Dendritic cell treated with granulocyte-macrophage colony-stimulating factor and Interleukin-4, amounts not matched to agents 40 ng/mL and 50 ng/mL, for 4 days (primary cell): ENCODE measurements at regions not wholly inside any gene's neighbourhood (a gene's known extent, or its start where the extent isn't known, plus 50 kb on each side); places are given as distances from the start of the nearest gene placed in this dataset.
"Not testable (repeated sequence)": the region's sequence is repeated elsewhere in the genome, so short reads cannot be mapped to it uniquely, and the experiment has no call there.

Experiments
- H3K27ac Mint-ChIP-seq: one replicate; pipeline ENCODE4 v1.8.0; 2022; ENCODE audit warnings: mild to moderate bottlenecking, mixed read lengths
- H3K27me3 Mint-ChIP-seq: one replicate; pipeline ENCODE4 v1.8.0; 2022; ENCODE audit warnings: mild to moderate bottlenecking, mixed read lengths
- H3K36me3 Mint-ChIP-seq: one replicate; pipeline ENCODE4 v1.8.0; 2022; ENCODE audit warnings: low read depth, mixed read lengths
- H3K4me1 Mint-ChIP-seq: one replicate; pipeline ENCODE4 v1.8.0; 2022; ENCODE audit warnings: low read depth, mixed read lengths
- H3K4me3 Mint-ChIP-seq: one replicate; pipeline ENCODE4 v1.8.0; 2022; ENCODE audit warnings: mild to moderate bottlenecking, moderate library complexity, mixed read lengths
- H3K9me3 Mint-ChIP-seq: one replicate; pipeline ENCODE4 v1.8.0; 2022; ENCODE audit warnings: mixed read lengths
- intact Hi-C: fragments of 100-400 bp; cut with micrococcal nuclease; formaldehyde crosslinking; loops from one replicate; pipeline ENCODE4 v1.15.0; 2022

- H3K27me3 Mint-ChIP-seq, H3K36me3 Mint-ChIP-seq, H3K4me1 Mint-ChIP-seq, H3K9me3 Mint-ChIP-seq, H3K27ac Mint-ChIP-seq, H3K4me3 Mint-ChIP-seq, intact Hi-C loops: not testable (repeated sequence)
Observed at GRCh38 chr12:111234491-111234890, 134.4 kb downstream of the PHETA1 start.

DNA sequence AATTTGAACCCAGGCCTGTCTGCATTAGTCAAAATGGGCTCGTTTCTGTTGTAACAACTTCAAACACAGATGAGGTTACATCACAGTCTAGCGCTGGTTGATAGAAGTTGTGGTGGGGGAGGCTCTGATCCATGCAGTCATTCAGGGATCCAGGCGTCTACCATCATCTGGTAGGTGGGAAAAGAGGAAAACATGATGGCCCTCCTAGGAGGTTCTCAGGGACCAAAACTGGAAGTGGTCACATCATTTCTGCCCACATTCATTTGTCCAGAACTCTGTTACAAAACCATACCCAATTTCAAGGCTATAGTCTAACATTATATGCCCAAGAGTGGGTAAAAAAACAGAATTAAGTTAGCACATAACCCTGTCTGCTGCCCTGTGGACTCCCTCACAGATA lies 135.1 kb downstream of the PHETA1 start:
- no peak overlapping the region for H3K4me3 Mint-ChIP-seq
- no peaks in the 10 kb centered on the region for H3K36me3 Mint-ChIP-seq
- no peaks in the 10 kb centered on the region for H3K9me3 Mint-ChIP-seq
- H3K4me1 Mint-ChIP-seq = no peaks in the 10 kb centered on the region
- no peaks in the 10 kb centered on the region for H3K27me3 Mint-ChIP-seq
- intact Hi-C loops = no loop called here
- no peak overlapping the region for H3K27ac Mint-ChIP-seq

DNA sequence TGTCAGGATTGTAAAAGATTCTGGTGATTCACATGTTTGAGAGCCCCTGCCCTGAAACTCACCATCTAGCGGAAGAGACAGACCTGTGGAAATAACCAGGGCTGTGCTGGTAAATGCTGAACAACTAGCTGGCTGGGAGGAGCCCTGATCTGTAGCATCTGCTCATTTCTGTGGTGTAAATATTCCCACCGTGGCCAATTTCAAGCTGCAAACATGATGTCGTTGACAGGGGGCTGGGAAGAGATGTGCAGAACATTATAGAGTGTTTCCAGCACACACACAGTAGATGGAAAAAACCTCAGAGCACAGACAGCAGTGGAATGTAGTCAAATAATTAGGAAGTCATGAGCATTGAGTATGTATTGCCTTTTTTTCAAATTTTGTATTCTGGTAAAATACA lies 138.2 kb downstream of the PHETA1 start:
- Mint-ChIP-seq H3K27ac (no peak overlapping the region), H3K9me3 (no peaks in the 10 kb centered on the region), H3K4me3 (no peak overlapping the region), H3K27me3 (no peaks in the 10 kb centered on the region), H3K36me3 (no peaks in the 10 kb centered on the region), H3K4me1 (no peaks in the 10 kb centered on the region)
- intact Hi-C loops = no loop called here

DNA sequence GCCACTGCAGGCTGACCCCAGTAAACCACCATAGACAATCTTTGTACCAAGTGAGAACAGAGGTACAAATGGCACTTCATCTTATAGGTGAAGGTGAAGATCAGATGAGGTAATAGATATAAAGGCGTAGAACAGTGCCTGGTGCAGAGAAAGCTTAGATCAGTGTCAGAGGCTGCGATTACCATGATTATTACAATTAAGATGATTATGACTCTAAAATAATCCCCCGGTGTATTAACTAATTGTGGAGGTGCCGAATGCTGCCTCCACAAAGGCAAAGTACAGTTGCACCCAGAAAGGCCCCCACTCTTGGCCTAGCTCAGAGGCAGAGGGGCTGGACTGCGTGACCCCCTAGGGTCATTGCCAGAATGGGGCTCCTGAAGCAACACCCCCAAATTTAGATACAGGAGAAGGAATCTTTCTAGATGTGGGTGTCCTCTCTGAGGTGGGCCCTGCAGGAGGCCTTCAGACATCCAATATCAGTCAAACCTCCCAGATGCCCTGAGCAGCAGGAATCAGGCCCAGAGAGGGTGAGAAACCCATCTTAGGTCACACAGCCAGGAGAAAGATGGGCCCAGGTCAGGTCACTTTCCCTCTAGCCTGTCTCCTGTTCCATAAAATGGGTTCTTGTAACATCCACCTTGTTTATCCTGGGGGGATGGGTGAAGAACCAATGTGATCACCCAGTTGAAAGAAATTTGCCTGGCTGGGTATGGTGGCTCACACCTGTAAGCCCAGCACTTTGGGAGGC lies 139.8 kb downstream of the PHETA1 start:
- no peak overlapping the region for H3K4me3 Mint-ChIP-seq
- no peaks in the 10 kb centered on the region for H3K9me3 Mint-ChIP-seq
- H3K27me3 Mint-ChIP-seq = no peaks in the 10 kb centered on the region
- intact Hi-C loops = no loop called here
- no peak overlapping the region for H3K27ac Mint-ChIP-seq
- H3K36me3 Mint-ChIP-seq = no peaks in the 10 kb centered on the region
- H3K4me1 Mint-ChIP-seq = peaks cover 9% of the 10 kb centered on the region

- intact Hi-C loops = no loop called here
- Mint-ChIP-seq H3K27me3 (no peaks in the 10 kb centered on the region), H3K9me3 (no peaks in the 10 kb centered on the region), H3K4me1 (peaks cover 12% of the 10 kb centered on the region), H3K4me3 (no peak overlapping the region), H3K36me3 (no peaks in the 10 kb centered on the region), H3K27ac (no peak overlapping the region)
Observed at GRCh38 chr12:111227476-111228420, 141.1 kb downstream of the PHETA1 start.

- Mint-ChIP-seq H3K9me3 (no peaks in the 10 kb centered on the region), H3K4me3 (no peak overlapping the region), H3K4me1 (peaks cover 20% of the 10 kb centered on the region), H3K27me3 (no peaks in the 10 kb centered on the region), H3K27ac (no peak overlapping the region), H3K36me3 (no peaks in the 10 kb centered on the region)
- intact Hi-C loops = no loop called here
Observed at GRCh38 chr12:111226680-111227079, 142.2 kb downstream of the PHETA1 start.

DNA sequence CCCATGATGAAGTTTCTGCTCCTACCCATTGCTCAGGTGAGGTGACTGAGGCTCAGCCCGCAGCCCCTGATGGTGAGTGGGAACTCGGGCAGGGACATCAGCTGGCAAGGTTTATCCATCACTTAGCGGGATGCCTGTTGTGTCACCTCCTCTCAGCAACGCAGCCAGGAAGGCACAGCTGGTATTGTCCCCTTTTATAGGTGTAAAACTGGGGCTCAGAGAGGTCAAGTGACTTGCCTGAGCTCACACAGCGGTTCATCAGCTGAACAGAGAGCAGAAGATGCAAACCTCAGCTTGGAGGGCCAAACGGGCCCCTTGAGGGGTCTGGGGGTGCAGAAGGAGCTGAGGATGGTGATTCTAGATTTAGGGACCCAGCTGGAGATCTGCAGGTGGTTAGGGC lies 143.6 kb downstream of the PHETA1 start:
- no peak overlapping the region for H3K27ac Mint-ChIP-seq
- no peak overlapping the region for H3K4me3 Mint-ChIP-seq
- no peaks in the 10 kb centered on the region for H3K36me3 Mint-ChIP-seq
- no peaks in the 10 kb centered on the region for H3K9me3 Mint-ChIP-seq
- no peaks in the 10 kb centered on the region for H3K27me3 Mint-ChIP-seq
- intact Hi-C loops = no loop called here
- H3K4me1 Mint-ChIP-seq = peaks cover 25% of the 10 kb centered on the region

GRCh38 chr12:111224186-111225066 lies 144.5 kb downstream of the PHETA1 start:
- Mint-ChIP-seq H3K36me3 (no peaks in the 10 kb centered on the region), H3K27ac (peak overlapping the region; percentile 39), H3K9me3 (no peaks in the 10 kb centered on the region), H3K27me3 (no peaks in the 10 kb centered on the region), H3K4me3 (no peak overlapping the region), H3K4me1 (peaks cover 25% of the 10 kb centered on the region)
- intact Hi-C loops = no loop called here

DNA sequence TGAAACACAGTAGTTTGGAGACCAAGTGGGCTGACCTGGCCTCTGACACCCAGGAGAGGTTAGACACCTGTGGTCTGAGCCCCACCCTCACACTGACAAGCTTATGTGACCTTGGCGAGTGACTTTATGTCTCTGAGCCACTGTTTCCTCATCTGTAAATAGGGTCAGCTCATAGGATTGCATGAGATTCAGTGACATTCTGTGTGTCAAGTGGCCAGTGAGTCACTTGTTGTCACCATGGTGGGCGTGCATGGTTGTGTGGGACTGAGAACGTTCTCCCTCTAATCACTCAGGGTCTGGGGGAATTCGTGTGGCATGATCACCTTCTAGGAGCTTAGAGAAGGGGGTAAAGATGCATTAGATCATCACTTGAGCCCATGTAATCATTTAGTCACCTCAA lies 146.4 kb downstream of the PHETA1 start:
- Mint-ChIP-seq H3K4me1 (peaks cover 25% of the 10 kb centered on the region), H3K27ac (no peak overlapping the region), H3K4me3 (no peak overlapping the region), H3K36me3 (no peaks in the 10 kb centered on the region), H3K9me3 (no peaks in the 10 kb centered on the region), H3K27me3 (peaks cover 2% of the 10 kb centered on the region)
- intact Hi-C loops = no loop called here

GRCh38 chr12:111222027-111222414 lies 146.9 kb downstream of the PHETA1 start:
- intact Hi-C loops = no loop called here
- no peak overlapping the region for H3K27ac Mint-ChIP-seq
- no peak overlapping the region for H3K4me3 Mint-ChIP-seq
- no peaks in the 10 kb centered on the region for H3K9me3 Mint-ChIP-seq
- peaks cover 27% of the 10 kb centered on the region for H3K4me1 Mint-ChIP-seq
- no peaks in the 10 kb centered on the region for H3K36me3 Mint-ChIP-seq
- peaks cover 4% of the 10 kb centered on the region for H3K27me3 Mint-ChIP-seq

DNA sequence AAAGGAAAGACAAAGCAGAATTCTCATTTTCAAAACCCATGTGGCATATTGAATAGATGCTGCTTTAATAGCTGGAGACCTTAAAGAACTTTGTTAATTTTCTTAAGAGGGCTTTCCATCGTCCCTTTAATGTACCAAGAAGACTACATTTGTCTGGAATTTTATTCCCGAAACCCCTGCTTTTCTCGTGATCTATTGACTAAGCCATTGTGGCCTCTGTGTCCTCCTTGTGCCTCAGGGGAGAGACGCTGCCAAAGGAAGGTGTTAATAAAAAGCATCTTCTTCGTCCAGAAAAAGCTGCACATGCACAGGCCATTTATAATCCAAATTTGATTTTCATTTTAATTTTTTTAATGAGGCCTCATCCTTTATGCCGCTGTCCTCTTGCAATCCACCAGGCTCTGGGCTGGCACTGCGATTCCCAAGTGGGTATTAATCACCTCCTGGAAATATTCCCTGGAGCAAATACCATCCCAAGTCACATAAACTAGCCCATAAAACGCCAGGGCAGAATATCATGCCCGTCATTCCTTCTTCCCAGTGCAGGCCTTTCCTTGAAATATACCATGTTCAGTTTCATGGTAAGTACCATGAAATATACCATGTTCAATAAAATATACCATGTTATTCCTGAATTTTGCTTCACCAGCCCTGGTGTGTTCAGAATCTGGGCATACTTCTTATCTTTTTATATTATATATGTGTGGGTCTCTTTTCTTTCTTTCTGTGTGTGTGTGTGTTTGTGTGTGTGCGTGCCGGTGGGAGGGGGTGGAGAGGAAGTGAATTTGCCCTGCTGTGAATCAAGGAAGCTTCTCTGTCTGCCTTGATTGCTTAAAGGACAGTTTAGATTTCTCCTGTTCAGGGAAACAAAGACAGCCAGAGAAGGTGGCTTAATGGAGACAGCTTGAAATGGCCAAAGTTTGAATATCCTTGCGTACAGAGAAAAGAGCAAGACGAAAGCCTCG lies 147.6 kb downstream of the PHETA1 start:
- H3K27ac Mint-ChIP-seq = no peak overlapping the region
- peaks cover 8% of the 10 kb centered on the region for H3K27me3 Mint-ChIP-seq
- H3K9me3 Mint-ChIP-seq = no peaks in the 10 kb centered on the region
- peaks cover 34% of the 10 kb centered on the region for H3K4me1 Mint-ChIP-seq
- no peaks in the 10 kb centered on the region for H3K36me3 Mint-ChIP-seq
- intact Hi-C loops = no loop called here
- no peak overlapping the region for H3K4me3 Mint-ChIP-seq

GRCh38 chr12:111220363-111220762 lies 148.5 kb downstream of the PHETA1 start:
- Mint-ChIP-seq H3K27ac (no peak overlapping the region), H3K27me3 (peaks cover 8% of the 10 kb centered on the region), H3K36me3 (no peaks in the 10 kb centered on the region), H3K9me3 (no peaks in the 10 kb centered on the region), H3K4me3 (no peak overlapping the region), H3K4me1 (peaks cover 41% of the 10 kb centered on the region)
- intact Hi-C loops = no loop called here

DNA sequence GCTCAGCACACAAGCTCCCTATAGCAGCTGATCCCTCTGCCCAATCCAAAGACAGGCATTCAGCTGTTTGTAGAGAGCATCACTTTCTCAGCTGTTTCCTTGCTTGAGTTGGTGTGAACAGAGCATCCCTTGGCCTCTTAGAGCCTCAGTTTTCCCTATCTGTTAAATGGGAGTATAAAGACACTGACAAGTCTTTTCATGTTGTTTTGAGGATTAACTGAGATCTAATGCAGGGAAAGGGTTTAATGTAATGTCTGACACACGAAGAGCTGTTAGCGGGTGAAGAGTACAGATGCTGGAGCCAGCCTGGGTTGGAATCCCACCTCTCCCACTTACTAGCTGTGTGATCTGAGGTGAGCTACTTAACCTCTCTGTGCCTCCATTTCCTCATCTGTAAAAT lies 149.5 kb downstream of the PHETA1 start:
- H3K27me3 Mint-ChIP-seq = peaks cover 10% of the 10 kb centered on the region
- intact Hi-C loops = no loop called here

More for the DNA sequence above, 149.5 kb downstream of the PHETA1 start:
- H3K27ac Mint-ChIP-seq = no peak overlapping the region
- H3K36me3 Mint-ChIP-seq = no peaks in the 10 kb centered on the region
- H3K9me3 Mint-ChIP-seq = no peaks in the 10 kb centered on the region
- no peak overlapping the region for H3K4me3 Mint-ChIP-seq
- H3K4me1 Mint-ChIP-seq = peaks cover 35% of the 10 kb centered on the region
